ENCODE measurements at regions not wholly inside any gene's neighbourhood (a gene's known extent, or its start where the extent isn't known, plus 50 kb on each side); places are given as distances from the start of the nearest gene placed in this dataset.

DNA sequence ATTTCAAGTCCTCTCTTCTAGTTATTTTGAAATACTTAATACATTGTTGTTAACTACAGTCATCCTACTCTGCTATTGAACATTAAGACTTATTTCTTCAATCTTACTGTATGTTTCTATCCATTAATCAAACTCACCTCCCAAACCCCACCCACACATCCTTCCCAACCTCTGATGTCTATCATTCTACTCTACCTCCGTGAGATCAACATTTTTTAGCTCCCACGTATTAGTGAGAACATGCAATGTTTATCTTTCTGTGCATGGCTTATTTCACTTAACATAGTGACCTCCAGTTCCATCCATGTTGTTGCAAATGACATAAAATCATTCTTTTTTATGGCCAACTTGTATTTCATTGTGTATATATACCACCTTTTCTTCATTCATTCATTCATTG is 236.6 kb upstream of the CTNNB1 start:
- DNase-seq, result no peak

DNA sequence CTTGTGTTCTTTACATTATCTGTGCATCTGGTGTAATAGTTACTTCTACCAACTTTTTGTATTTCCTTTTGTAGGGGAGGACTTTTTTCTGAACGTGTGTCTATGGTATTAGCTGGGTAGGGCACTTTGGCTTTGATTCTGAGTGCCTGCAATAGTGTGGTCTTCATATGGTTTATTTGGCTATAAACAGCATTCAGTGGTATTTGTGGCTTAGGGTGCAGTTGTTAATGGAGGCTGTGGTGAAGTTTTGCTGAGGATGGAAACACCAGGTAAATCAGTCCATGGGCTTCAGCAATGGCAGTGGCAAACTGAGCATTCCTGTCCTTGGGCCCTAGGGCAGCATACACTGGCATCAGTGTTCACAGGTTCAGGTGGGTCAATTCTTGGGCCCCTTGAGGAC is 230.6 kb upstream of the CTNNB1 start:
- no peak for DNase-seq

GRCh38 chr3:40969341-40969740 is 230.0 kb upstream of the CTNNB1 start:
- DNase-seq, result no peak

GRCh38 chr3:40969756-40970466 is 229.4 kb upstream of the CTNNB1 start:
- DNase-seq, result no peak

GRCh38 chr3:40971191-40972168 is 227.8 kb upstream of the CTNNB1 start:
- no peak for DNase-seq

GRCh38 chr3:40972350-40972749 is 227.0 kb upstream of the CTNNB1 start:
- no peak for DNase-seq

DNA sequence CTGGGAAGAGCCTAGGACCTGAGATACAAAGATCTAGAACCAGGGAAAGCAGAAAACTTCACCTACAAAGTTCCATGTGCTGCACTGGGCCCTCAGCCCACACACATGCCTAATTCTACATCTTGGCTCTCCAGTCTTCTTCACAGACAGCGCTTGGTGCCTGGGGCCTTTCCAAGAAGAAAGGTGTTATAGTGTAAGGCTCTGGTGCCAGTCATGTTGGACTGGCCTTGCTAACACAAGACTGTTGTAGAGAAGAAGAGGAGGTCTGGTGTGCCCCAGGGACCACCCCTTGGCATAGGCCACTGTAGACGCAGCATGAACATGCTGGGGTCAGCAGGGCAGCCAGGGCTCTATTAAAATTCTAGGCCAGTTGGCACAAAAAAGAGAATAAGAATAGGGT is 226.2 kb upstream of the CTNNB1 start:
- no peak for DNase-seq

- no peak for DNase-seq
Measured at GRCh38 chr3:40975711-40976121, 223.6 kb upstream of the CTNNB1 start.

DNA sequence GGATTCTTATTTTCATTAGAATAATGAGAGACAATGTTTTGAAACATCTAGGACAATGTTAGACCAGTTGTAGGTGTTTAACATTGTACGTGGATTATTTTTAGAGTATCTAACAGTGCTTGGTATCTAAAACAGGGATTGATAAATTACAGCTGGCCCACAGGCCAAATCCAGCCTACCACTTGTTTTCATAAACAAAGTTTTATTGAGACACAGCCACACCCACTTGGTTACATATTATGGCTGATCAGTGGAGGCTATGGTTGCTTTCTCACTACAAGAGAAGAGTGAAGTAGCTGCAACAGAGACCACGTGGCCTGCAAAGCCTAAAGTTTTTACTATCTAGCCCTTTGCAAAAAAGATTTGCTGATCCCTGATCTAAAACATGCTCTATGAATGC is 223.1 kb upstream of the CTNNB1 start:
- no peak for DNase-seq

DNA sequence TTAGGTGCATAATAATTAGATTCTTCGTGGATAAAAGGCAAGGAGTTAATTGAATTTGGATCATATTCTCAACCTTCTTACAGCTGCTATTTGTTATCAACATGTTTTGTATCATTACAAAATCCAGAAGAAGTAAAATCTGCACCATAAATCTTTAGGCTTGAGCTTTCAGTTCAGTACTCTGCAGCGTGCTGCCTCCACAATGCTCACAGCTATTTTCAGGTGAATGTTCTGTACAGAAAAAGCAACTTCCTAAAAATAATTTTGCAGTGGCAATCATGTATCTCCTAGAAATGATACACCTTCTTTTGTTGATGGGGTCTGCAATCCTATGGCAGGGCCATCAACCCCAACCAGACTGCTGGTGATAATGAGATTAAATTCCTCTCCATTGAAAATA is 220.9 kb upstream of the CTNNB1 start:
- DNase-seq, result no peak

DNA sequence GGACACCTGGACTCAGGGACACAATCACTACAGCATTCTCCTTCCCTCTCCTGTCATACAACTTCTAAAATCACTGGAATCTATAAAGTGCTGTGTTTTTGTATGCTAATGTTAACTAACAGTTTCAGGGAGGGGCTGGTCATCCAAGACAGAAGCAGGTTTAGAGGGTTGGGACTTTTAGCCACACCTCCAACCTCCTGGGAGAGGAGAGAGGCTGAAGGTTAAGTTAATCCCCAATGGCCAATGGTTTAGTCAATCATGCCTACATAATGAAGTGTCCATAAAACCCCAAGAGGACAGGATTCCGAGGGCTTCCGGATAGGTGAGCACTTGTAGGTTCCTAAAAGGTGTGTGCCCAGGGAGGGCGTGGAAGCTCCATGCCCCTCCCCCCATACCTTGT is 219.3 kb upstream of the CTNNB1 start:
- DNase-seq, result no peak

DNA sequence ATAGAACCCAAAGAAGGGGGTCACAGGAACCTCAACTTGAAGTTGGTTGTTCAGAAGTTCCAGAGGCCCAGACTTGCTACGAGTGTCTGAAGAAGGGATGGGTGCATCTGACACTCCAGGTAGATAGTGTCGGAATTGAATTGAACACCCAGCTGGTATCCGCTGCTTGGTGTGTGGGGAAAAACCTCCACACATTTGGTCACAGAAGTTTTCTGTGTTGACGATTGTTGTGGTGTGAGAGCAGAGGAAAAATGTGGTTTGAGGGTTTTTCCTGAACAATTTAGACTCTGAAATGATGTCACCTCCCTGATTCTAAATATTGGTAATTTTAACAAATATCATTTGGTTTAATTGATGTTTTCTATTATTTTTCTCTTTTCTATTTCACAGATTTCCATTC is 218.8 kb upstream of the CTNNB1 start:
- no peak for DNase-seq

GRCh38 chr3:40985195-40985594 is 214.1 kb upstream of the CTNNB1 start:
- no peak for DNase-seq

- DNase-seq, result peak in 1 of 2 donors; percentile 12
Measured at GRCh38 chr3:40988468-40988867, 210.8 kb upstream of the CTNNB1 start.

DNA sequence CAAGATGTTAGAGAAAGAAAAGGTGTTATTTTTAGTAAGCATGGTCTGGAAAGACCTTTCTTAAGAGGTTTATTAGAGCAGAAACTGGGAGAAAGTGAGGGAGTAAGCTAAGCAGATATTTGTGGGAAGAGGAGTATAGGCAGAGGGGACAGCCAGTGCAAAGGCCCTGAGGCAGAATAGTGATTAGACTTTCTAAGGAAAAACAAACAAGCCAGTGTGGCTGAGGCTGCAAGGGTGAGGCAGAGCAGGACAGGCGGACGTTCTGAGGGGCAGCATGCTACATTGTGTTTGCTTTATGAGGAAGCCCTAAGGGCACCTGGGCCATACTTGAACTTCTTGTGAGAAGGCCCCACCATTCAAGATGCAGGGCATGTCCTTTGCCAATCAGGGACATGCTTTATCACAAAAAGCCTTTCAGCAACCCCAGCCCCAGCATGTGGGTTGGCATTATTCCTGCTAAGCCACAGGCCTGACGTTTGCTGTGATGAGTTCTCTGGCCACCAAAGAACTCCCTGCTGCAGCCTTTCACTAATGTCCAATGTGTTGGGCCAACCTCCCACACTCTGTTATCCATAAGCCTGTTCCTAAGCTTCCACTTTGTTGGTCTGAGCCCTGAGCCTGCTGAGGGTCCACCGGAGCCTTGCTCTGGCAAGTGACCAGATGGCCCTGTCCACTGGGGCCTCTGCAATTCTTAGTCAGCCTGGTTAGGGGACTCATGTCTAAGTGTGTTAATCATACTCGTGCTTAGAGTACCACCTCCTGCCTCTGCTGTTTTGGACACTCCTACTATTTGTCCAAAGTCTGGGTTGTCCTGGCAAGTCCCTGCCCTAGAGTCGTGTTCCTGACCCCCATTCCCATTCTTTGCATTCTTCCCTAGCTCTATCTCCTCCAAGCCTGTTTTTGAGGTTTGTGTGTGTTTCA is 209.9 kb upstream of the CTNNB1 start:
- DNase-seq, result no peak

DNA sequence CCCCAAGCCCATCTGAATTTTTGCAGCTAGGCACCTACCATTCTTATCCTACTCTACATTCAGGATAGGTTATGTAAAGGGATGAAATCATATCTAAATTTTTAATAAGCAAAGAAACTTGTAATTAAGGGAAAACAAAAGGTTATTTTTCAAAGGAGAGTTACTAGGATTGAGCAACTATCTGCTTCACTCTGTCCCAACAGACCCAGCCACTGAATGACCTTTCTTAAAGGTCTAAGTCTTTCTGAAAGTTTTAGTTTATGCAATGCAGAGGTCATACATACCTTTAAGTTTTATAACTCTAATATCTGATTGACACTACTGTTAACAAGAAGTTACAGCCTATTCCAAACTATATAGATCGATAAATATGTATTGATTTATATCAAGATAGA is 209.2 kb upstream of the CTNNB1 start:
- no peak for DNase-seq

- DNase-seq, result no peak
Measured at GRCh38 chr3:40992023-40992422, 207.3 kb upstream of the CTNNB1 start.

GRCh38 chr3:40994611-40995010 is 204.7 kb upstream of the CTNNB1 start:
- DNase-seq, result no peak

GRCh38 chr3:40995271-40995670 is 204.0 kb upstream of the CTNNB1 start:
- DNase-seq, result no peak

DNA sequence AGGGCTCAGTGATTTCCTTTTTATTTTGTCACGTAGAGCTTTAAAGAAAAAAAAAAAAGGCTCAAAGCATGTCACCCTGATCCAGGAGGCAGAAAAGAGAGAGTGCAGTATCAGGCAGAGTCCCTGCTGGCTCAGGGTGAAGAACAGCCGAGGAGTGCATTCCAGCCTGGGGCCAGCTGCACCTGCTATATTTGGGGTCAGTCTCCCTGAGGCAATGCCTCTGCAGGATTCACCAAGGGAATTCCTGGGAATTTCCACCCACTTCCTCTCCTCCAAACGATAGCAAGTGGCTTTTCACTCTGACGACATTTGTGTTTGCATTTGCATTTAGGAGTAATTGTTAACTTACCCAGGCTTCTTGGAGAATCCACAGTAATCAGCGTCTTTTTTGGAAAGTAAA is 202.9 kb upstream of the CTNNB1 start:
- DNase-seq, result no peak

DNA sequence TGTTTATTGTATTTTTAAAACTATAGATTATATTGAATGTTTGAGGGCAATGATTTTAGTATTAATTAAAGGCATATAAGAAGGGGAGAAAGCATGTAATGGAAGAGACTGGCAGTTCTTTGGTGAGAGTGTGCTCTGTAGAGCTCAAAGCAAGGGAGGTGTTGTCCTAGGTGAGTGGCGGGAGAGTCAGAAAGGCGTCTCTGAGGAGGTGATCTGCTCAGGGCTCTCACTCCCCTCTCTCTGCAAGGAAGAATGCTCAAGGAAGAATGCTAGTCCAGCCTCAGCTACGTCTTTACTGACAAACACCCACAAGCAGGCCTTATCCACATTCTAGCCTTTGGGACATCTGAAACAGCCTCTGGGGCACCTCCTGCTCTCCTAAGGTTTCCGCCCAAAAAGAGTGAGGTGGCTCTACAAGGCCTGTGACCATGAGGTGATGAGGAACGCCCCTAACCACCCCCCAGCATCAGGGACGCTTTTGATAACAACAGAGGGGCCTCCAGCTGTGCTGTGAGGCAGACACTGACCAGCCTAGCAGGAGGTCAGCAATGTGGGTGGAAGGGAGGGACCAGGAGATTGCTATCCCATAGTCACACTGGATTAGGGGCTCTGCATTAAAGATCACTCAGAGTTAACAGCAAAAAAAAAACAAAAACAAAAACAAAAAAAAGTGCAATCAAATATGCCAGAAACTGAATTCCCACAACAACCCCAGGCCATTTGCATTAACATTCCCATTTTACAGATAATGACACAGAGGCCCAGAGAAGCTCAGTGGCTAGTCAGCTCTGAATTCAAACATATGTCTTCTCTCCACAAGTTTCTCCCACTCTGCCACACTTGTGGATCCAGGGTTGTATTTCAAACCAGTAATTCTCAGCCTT is 202.2 kb upstream of the CTNNB1 start:
- DNase-seq, result no peak

Data from hippocampal formation (tissue), 2 donors.